ENCODE measurements at regions not wholly inside any gene's neighbourhood (a gene's known extent, or its start where the extent isn't known, plus 50 kb on each side); places are given as distances from the start of the nearest gene placed in this dataset.
"Not testable (repeated sequence)": the region's sequence is repeated elsewhere in the genome, so short reads cannot be mapped to it uniquely, and the experiment has no call there.

- DNase-seq, result no peak
These were observed 404.2 kb downstream of the STK39 start for GRCh38 chr2:167843217-167843616.

DNA sequence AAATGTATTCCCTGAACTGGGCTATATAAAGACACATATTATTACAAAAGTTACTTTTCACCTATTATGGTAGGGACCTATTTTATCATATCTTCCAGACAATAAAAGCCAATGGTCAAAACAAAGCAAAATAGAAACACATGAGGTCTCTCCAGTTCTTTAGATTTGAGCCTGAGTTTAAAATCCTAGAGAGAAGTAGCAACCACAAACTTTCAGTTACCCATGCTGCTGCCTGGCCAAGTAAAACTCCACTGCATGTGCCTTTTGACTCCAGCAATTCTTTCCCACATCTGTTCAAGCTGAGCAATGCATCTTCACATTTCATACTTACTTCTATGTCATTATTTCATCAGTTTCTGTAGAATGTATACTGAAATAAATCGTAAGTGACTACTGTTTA, 405.3 kb downstream of the STK39 start:
- no peak for DNase-seq

DNA sequence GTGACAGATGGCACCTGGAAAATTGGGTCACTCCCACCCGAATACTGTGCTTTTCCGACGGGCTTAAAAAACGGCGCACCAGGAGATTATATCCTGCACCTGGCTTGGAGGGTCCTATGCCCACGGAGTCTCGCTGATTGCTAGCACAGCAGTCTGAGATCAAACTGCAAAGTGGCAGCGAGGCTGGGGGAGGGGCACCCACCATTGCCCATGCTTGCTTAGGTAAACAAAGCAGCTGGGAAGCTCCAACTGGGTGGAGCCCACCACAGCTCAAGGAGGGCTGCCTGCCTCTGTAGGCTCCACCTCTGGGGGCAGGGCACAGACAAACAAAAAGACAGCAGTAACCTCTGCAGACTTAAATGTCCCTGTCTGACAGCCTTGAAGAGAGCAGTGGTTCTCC, 412.1 kb downstream of the STK39 start:
- not testable (repeated sequence) for DNase-seq

GRCh38 chr2:167834707-167835106, 412.7 kb downstream of the STK39 start:
- DNase-seq, result no peak

DNA sequence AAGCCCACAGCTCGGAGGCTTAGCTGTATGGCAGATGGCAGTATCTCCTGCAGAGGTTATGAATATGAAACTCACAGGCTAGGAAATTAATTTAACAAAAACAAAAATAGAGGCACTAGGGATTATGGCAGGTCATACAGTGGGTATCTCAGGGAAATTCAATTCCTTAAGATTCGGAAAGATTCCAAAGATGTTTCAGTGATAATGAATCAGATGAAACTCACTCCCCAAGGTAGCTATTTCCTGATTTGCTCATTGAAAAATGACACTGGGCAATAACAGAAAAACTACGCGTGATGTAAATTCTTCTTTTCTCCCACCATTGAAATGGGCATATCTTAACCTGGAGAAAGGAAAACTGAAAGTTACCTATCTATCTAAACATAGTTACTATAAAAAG, 414.1 kb downstream of the STK39 start:
- DNase-seq, result no peak

- no peak for DNase-seq
These were observed 414.5 kb downstream of the STK39 start for GRCh38 chr2:167832868-167833287.

DNA sequence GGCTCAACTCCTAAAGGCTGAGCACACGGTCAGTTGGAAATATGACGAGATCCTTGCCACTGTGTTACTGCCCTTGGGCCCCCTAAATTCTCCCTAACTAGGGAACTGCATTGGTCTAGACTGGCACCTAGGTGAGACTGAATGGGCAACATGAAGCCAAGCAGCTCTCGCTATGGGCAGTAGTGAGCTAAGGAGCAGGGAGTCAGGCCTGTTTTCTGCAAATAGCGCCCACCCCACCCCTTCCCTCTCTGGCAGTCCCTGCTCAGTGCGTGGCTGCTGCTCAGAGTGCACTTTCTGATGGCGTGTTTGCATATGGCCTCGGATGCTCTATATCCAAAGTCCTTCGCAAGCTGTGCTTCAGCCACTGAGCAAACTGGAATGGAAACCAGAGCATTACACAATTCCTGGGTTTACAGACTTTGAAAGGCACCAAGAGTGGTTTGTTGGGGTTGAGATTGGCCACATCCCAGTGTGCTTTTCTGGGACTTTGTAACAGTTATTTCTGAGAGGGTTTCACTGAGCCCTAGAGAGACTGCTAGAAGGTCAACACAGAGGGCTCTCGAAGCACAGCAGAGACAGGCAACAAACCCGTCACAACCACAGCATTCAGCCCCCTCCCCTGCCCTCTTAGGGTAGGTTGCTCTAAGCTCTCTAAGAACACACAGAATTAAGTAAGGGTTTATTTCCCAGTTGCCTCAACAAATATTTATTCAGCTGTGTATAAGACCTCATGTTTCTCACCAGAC, 419.9 kb downstream of the STK39 start:
- DNase-seq, result no peak

GRCh38 chr2:167826906-167827305, 420.5 kb downstream of the STK39 start:
- no peak for DNase-seq

DNA sequence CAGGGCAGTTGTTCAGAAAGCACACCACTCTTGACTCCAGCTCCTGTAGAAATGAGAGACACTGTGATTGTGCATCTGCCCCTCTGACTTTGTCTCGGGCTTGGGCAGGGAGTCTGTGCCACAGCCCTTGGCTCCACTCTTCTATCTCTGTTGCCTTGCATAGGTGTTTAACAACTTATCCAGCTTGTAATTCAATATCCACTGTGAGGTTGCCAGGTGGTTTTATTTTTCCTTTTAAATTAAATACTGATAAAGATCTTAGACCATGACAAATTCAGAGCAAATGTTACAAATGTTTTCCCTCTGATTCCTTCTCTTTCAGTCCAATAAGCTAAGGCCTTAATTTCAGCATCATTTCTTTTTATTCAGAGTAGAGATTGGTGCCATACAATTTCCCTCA, 421.7 kb downstream of the STK39 start:
- no peak for DNase-seq

DNA sequence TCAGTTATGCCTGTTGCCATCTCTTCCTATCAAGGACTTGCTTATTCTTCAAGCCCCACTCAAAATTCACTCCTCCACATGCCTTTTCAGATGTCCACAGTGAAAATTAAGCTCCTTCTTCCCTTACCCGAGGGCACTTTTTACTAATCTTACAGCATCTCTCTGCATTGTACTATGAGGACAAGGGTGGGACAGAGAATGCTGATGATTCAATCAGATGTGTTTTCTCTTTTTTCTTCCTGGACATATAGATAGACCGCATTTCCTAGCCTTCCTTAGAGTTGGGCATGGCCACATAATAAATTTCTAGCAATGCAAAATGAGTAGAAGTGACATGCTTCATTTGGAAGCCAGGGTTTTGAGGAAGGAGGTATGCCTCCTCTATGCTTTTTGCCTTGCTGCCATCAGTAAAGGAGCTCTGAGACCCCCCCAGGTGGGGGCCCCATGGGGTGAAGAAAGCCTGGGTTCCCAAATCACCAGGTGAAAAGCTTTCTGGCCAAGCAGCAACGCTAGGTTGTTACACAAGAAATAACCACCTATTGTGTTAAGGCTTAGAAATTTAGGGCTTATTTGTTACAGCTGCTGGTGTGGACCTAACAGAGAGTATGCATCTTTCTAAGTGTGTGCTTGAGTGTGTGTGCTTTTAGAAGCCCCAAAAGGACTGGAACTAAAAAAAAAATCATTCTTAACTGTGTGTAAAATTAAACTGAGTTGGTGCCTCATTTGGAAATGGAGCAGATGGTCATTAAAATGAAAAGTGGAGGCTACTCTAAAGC, 424.5 kb downstream of the STK39 start:
- no peak for DNase-seq

DNA sequence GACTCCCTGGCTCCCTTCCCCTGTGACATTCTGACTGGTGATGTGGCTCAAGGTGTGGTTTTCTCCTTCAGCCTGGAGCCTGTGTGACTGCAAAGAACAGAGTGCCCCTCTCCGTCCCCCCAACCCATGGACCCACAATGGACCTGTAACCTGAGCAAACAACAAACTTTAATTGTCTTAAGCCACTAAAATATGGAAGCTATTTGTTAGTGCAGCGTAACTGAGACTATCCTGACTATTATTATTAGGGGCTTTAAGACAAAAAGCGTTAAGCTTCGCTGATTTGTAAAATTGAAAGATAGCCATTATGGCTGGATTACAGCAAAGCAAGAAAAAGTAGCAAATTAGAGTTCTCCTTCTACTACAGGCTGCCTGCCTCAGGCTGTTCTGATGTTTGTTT, 426.9 kb downstream of the STK39 start:
- DNase-seq, result no peak

- no peak for DNase-seq
These were observed 428.9 kb downstream of the STK39 start for GRCh38 chr2:167818521-167818920.

GRCh38 chr2:167817908-167818307, 429.5 kb downstream of the STK39 start:
- no peak for DNase-seq

- no peak for DNase-seq
These were observed 430.0 kb downstream of the STK39 start for GRCh38 chr2:167817422-167817821.

DNA sequence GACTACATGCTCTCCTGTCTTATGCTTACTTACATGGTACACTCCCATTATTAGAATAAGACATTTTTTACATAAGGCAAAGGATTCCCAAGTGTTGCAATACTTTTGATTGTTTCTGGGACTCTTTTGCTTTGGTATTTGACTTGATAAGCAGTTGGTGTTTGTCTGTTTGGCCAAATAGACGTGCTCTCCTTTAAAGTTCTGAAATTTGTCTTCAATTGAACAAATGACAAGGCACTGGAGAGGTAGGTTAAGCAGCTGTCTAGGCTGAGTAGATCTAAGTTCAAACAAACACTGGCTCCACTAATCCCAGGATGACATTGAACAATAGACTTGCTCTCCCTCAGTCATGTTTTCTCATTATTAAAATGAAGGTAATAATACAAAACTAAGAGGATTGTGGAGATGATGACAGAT, 430.5 kb downstream of the STK39 start:
- no peak for DNase-seq

- no peak for DNase-seq
These were observed 432.3 kb downstream of the STK39 start for GRCh38 chr2:167814881-167815718.

GRCh38 chr2:167814482-167814880, 432.9 kb downstream of the STK39 start:
- DNase-seq, result not testable (repeated sequence)

- DNase-seq, result not testable (repeated sequence)
These were observed 437.6 kb downstream of the STK39 start for GRCh38 chr2:167809799-167810198.

DNA sequence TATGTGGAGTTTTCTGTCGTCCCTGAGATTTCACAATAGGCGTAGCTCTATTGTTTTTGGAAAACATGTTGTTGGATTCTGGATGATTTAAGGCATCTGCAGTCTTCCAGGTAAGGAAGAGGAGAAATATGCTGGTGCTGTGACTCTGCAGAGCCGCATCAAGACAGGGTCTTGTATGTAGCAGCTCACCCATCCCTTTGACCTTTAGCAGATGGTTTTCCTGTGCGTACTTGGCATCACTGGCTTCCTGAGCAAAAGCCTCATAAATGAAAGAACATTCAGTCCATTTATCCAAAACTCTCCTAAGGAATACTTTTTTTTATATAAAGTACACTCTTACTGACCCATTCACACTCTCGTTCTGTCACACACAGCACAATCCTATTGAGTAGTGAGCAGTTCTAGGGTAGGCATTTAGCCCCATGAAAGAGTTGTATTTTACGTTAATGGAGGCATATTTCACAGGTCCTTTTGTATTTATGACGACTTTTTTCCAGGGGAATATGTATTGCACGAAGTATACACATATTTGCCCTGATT, 443.9 kb downstream of the STK39 start:
- no peak for DNase-seq

- DNase-seq, result no peak
These were observed 452.7 kb downstream of the STK39 start for GRCh38 chr2:167794554-167795255.

DNA sequence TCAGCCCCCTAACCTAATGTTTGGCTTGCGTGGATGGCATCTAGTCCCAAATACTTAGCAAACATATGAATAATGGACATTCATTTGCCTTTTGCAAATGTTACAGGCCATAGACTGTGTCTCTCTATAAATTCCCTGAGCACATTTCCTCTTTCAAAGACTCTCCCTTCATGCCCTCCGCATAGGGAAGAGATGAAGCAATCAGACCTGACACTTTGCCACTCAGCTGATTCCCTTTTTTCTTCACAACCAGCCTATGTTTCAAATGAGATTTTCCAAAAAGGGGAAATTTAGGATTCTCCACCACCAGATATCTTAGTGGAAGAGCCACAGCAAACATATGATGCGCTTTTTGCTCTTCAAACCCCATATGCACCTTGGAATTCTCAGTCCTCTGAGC, 453.7 kb downstream of the STK39 start:
- DNase-seq, result no peak

GRCh38 chr2:167792126-167792525, 455.3 kb downstream of the STK39 start:
- DNase-seq, result no peak
